ENCODE measurements at regions not wholly inside any gene's neighbourhood (a gene's known extent, or its start where the extent isn't known, plus 50 kb on each side); places are given as distances from the start of the nearest gene placed in this dataset.

DNA sequence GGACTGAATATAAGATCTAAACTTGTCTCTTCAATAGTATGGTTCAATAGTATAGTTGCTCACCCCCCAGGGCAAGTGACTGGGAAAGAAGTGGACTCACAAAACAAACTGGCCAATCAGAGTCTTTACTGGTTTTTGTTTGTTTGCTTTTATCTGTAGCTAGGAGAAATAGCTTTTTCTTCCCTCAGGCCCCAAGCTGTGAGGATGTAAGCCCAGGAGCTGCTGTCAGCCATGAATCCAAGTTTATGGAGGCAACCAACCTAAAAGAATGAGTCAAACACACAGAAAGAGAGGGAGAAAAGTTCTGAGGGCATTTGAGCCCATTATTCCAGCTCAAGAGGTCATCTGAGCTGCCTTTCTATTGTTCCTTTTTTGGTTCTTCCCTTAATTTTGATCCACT is 375.3 kb downstream of the BCAT1 start:
- TF ChIP-seq POLR2A (IDR thresholded peaks at IDR 0.05; ENCODE audit: low read depth, low read length) (no peak), POLR2AphosphoS5 (IDR thresholded peaks at IDR 0.05; ENCODE audit: low read depth, low read length) (no peak)

Measured in GM12892 (cell line).